WTC11 (cell line): ENCODE measurements at regions not wholly inside any gene's neighbourhood (a gene's known extent, or its start where the extent isn't known, plus 50 kb on each side); places are given as distances from the start of the nearest gene placed in this dataset.

ENCODE experiments used
- ATF3 ChIP-seq: sonication (generic); formaldehyde crosslinking; conservative IDR thresholded peaks from 2 replicates; pipeline ENCODE4 v1.8.1; 2022; ENCODE audit warnings: mild to moderate bottlenecking, missing genetic modification reagents
- CBFB ChIP-seq: sonication (generic); formaldehyde crosslinking; IDR thresholded peaks from 2 replicates; pipeline ENCODE4 v1.8.1; 2022; ENCODE audit warnings: mild to moderate bottlenecking, low read depth, missing genetic modification reagents
- CTCF ChIP-seq: fragments of 200-600 bp; IDR thresholded peaks from 2 replicates; pipeline ENCODE4 v1.8.0; 2022; ENCODE audit warnings: antibody characterized with exemption
- E2F1 ChIP-seq: sonication (generic); formaldehyde crosslinking; IDR thresholded peaks from 2 replicates; pipeline ENCODE4 v1.8.0; 2022; ENCODE audit warnings: mild to moderate bottlenecking, missing genetic modification reagents
- EMX1 ChIP-seq: fragments of 250-450 bp; sonication (Bioruptor Pico); IDR thresholded peaks from 2 replicates; pipeline ENCODE4 v1.8.0; 2021; ENCODE audit warnings: mild to moderate bottlenecking
- IRF2 ChIP-seq: sonication (generic); formaldehyde crosslinking; IDR thresholded peaks from 2 replicates; pipeline ENCODE4 v1.8.0; 2022; ENCODE audit warnings: low read depth, missing genetic modification reagents, borderline replicate concordance
- MAX ChIP-seq: sonication (generic); formaldehyde crosslinking; IDR thresholded peaks from 2 replicates; pipeline ENCODE4 v1.8.0; 2022; ENCODE audit warnings: mild to moderate bottlenecking, missing genetic modification reagents
- USF2 ChIP-seq: sonication (generic); formaldehyde crosslinking; IDR thresholded peaks from 2 replicates; pipeline ENCODE4 v1.8.1; 2023; ENCODE audit warnings: mild to moderate bottlenecking, missing genetic modification reagents, moderate library complexity
- TF ChIP-seq, protein P1 (sequence below): sonication (generic); formaldehyde crosslinking; IDR thresholded peaks from 2 replicates; pipeline ENCODE4 v1.8.0; 2022; ENCODE audit warnings: mild to moderate bottlenecking, missing genetic modification reagents
- TF ChIP-seq, protein P2 (sequence below): sonication (generic); formaldehyde crosslinking; IDR thresholded peaks from 2 replicates; pipeline ENCODE4 v1.8.0; 2023; ENCODE audit warnings: mild to moderate bottlenecking, missing genetic modification reagents
- TF ChIP-seq, protein P3 (sequence below): sonication (generic); formaldehyde crosslinking; IDR thresholded peaks from 2 replicates; pipeline ENCODE4 v1.8.1; 2022; ENCODE audit warnings: low read depth, missing genetic modification reagents, borderline replicate concordance
- TF ChIP-seq, protein P4 (sequence below): sonication (generic); formaldehyde crosslinking; IDR thresholded peaks from 2 replicates; pipeline ENCODE4 v1.8.0; 2023; ENCODE audit warnings: missing genetic modification reagents, mild to moderate bottlenecking, borderline replicate concordance

DNA sequence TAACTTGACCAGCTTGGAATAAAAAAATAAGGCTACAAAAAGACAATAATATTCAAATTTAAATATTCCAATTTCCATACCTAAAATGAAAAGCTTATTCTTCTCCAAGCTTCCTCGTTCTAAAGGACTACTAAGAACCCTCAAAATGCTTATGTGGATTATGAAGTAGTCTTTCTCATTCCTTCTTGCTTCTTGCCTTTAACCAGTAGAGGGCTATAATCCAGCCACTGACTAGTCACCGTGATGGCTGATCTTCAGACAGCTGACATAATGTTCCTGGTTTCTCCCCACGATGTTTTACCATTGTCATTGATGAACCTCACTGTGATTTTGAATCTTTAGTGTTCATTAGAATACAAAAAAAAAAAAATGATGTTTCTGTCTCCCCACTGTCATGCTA, 515.3 kb downstream of the TLE1 start:
- TF ChIP-seq CTCF (no peak), E2F1 (CRISPR knock-in tag) (no peak), ATF3 (CRISPR knock-in tag) (no peak), MAX (CRISPR knock-in tag) (no peak), EMX1 (CRISPR knock-in tag) (no peak), CBFB (CRISPR knock-in tag) (no peak), IRF2 (CRISPR knock-in tag) (no peak), USF2 (CRISPR knock-in tag) (no peak)
- TF ChIP-seq, protein P1, sequence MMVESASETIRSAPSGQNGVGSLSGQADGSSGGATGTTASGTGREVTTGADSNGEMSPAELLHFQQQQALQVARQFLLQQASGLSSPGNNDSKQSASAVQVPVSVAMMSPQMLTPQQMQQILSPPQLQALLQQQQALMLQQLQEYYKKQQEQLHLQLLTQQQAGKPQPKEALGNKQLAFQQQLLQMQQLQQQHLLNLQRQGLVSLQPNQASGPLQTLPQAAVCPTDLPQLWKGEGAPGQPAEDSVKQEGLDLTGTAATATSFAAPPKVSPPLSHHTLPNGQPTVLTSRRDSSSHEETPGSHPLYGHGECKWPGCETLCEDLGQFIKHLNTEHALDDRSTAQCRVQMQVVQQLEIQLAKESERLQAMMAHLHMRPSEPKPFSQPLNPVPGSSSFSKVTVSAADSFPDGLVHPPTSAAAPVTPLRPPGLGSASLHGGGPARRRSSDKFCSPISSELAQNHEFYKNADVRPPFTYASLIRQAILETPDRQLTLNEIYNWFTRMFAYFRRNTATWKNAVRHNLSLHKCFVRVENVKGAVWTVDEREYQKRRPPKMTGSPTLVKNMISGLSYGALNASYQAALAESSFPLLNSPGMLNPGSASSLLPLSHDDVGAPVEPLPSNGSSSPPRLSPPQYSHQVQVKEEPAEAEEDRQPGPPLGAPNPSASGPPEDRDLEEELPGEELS (CRISPR knock-in tag), result no peak
- TF ChIP-seq, protein P2, sequence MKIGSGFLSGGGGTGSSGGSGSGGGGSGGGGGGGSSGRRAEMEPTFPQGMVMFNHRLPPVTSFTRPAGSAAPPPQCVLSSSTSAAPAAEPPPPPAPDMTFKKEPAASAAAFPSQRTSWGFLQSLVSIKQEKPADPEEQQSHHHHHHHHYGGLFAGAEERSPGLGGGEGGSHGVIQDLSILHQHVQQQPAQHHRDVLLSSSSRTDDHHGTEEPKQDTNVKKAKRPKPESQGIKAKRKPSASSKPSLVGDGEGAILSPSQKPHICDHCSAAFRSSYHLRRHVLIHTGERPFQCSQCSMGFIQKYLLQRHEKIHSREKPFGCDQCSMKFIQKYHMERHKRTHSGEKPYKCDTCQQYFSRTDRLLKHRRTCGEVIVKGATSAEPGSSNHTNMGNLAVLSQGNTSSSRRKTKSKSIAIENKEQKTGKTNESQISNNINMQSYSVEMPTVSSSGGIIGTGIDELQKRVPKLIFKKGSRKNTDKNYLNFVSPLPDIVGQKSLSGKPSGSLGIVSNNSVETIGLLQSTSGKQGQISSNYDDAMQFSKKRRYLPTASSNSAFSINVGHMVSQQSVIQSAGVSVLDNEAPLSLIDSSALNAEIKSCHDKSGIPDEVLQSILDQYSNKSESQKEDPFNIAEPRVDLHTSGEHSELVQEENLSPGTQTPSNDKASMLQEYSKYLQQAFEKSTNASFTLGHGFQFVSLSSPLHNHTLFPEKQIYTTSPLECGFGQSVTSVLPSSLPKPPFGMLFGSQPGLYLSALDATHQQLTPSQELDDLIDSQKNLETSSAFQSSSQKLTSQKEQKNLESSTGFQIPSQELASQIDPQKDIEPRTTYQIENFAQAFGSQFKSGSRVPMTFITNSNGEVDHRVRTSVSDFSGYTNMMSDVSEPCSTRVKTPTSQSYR (CRISPR knock-in tag), result no peak
- TF ChIP-seq, protein P3, sequence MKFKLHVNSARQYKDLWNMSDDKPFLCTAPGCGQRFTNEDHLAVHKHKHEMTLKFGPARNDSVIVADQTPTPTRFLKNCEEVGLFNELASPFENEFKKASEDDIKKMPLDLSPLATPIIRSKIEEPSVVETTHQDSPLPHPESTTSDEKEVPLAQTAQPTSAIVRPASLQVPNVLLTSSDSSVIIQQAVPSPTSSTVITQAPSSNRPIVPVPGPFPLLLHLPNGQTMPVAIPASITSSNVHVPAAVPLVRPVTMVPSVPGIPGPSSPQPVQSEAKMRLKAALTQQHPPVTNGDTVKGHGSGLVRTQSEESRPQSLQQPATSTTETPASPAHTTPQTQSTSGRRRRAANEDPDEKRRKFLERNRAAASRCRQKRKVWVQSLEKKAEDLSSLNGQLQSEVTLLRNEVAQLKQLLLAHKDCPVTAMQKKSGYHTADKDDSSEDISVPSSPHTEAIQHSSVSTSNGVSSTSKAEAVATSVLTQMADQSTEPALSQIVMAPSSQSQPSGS (CRISPR knock-in tag), result no peak
- TF ChIP-seq, protein P4, sequence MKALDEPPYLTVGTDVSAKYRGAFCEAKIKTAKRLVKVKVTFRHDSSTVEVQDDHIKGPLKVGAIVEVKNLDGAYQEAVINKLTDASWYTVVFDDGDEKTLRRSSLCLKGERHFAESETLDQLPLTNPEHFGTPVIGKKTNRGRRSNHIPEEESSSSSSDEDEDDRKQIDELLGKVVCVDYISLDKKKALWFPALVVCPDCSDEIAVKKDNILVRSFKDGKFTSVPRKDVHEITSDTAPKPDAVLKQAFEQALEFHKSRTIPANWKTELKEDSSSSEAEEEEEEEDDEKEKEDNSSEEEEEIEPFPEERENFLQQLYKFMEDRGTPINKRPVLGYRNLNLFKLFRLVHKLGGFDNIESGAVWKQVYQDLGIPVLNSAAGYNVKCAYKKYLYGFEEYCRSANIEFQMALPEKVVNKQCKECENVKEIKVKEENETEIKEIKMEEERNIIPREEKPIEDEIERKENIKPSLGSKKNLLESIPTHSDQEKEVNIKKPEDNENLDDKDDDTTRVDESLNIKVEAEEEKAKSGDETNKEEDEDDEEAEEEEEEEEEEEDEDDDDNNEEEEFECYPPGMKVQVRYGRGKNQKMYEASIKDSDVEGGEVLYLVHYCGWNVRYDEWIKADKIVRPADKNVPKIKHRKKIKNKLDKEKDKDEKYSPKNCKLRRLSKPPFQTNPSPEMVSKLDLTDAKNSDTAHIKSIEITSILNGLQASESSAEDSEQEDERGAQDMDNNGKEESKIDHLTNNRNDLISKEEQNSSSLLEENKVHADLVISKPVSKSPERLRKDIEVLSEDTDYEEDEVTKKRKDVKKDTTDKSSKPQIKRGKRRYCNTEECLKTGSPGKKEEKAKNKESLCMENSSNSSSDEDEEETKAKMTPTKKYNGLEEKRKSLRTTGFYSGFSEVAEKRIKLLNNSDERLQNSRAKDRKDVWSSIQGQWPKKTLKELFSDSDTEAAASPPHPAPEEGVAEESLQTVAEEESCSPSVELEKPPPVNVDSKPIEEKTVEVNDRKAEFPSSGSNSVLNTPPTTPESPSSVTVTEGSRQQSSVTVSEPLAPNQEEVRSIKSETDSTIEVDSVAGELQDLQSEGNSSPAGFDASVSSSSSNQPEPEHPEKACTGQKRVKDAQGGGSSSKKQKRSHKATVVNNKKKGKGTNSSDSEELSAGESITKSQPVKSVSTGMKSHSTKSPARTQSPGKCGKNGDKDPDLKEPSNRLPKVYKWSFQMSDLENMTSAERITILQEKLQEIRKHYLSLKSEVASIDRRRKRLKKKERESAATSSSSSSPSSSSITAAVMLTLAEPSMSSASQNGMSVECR, result no peak
